Small intestine (tissue), 7 donors: ENCODE measurements at regions not wholly inside any gene's neighbourhood (a gene's known extent, or its start where the extent isn't known, plus 50 kb on each side); places are given as distances from the start of the nearest gene placed in this dataset.

Experiments used
- DNase-seq, 2 donors: peaks; one replicate each; pipeline versions ENCODE4 v3.0.0 to v3.0.0-alpha.2; 2013
- FAIRE-seq: peaks from 2 replicates; lab custom pipeline; 2012; peaks lifted over from hg19 to GRCh38; lab: Jason Lieb, UNC
- H3K27ac ChIP-seq, 3 donors: one replicate each; pipeline ENCODE4 v1.5.1; 2013; ENCODE audit warnings: low read length in 2 of 3, mild to moderate bottlenecking in 2 of 3, control low read depth in 1 of 3, inconsistent platforms in 1 of 3, low read depth in 1 of 3, moderate library complexity in 1 of 3
- H3K27me3 ChIP-seq, 3 donors: one replicate each; pipeline ENCODE4 v1.6.1; 2013; ENCODE audit warnings: low read length in 3 of 3, inconsistent platforms in 1 of 3; ENCODE audit not compliant: control insufficient read depth in 3 of 3, insufficient read depth in 3 of 3
- H3K36me3 ChIP-seq, 3 donors: one replicate each; pipeline ENCODE4 v1.6.1; 2013; ENCODE audit warnings: low read length in 3 of 3, inconsistent platforms in 1 of 3, low read depth in 1 of 3, mild to moderate bottlenecking in 1 of 3, moderate library complexity in 1 of 3; ENCODE audit not compliant: control insufficient read depth in 3 of 3, insufficient read depth in 2 of 3
- H3K4me1 ChIP-seq, 3 donors: one replicate each; pipeline ENCODE4 v1.6.1; 2013; ENCODE audit warnings: low read length in 2 of 3, inconsistent platforms in 1 of 3, low read depth in 1 of 3, mild to moderate bottlenecking in 1 of 3, moderate library complexity in 1 of 3; ENCODE audit not compliant: control insufficient read depth in 3 of 3, insufficient read depth in 2 of 3
- H3K4me3 ChIP-seq, 3 donors: one replicate each; pipeline ENCODE4 v1.5.1; 2013; ENCODE audit warnings: low read length in 3 of 3, control low read depth in 1 of 3, inconsistent platforms in 1 of 3, low read depth in 1 of 3, mild to moderate bottlenecking in 1 of 3, moderate library complexity in 1 of 3
- H3K9me3 ChIP-seq, 2 donors: one replicate each; pipeline ENCODE4 v1.6.1; 2013; ENCODE audit warnings: low read depth in 1 of 2, low read length in 1 of 2; ENCODE audit not compliant: control insufficient read depth in 2 of 2, insufficient read depth in 1 of 2
- WGBS, 3 donors: extraction: QIAGEN DNeasy Blood & Tissue Kit; methylation state at CpG; one replicate each; pipeline ENCODE4 v1.1.7; 2013; 5-methylcytosine and 5-hydroxymethylcytosine counted together
- donor health status: healthy with polysubstance abuse.
- donor health status: control.
- donor health status: control.
- donor health status: Bipolar disorder and iron deficiency.
- donor health status: healthy.

DNA sequence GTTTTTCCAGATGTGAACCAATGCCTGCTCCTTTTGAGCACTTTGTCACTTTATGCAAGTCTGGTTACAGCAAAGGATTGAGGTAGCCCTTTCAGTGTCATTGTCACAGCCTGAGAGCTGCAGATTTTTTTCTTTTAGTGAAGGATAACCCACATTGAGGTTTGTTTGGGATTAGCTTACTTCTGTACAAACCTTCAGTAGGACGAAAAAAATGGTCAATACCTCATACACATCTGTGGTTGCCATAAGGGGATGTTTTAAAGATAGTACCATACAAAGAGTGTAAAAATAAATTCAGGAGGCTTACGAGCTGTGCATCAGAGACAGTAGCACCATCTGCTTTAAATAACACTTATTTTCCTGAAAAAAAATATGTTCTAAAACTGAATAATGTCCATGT, 566.0 kb downstream of the AJAP1 start:
- Histone ChIP-seq H3K27me3 (no peaks in the 10 kb centered on the region), H3K9me3 (no peaks in the 10 kb centered on the region), H3K36me3 (no peaks in the 10 kb centered on the region), H3K4me3 (no peak overlapping the region), H3K4me1 (no peaks in the 10 kb centered on the region), H3K27ac (no peak overlapping the region)
- no peak for DNase-seq
- no peak for FAIRE-seq
- 57 to 59% (median 57%) methylated on average over 2 of the region's 2 CpGs for WGBS, 3 donors

DNA sequence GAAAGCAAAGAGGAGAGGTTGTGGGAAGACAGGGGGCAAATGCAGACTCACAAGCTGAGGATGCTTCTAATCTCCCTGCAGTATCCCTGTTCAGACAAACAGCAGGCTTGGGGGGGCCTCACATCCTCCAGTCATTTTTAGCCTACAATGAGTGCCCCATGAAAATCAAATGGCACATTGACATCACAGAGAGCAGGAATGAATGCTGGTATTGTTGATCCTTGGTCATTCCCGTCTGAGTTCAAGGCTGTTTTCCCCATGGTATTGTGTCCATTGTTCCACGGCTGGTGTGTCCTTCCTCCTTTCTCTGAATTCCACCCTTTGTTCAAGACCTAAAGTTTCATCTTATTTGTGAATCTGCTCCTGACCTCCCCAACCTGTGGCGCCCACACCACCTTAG, 545.6 kb downstream of the AJAP1 start:
- 69 to 82% (median 77%) methylated on average over 3 of the region's 3 CpGs for WGBS, 3 donors
- Histone ChIP-seq H3K9me3 (no peaks in the 10 kb centered on the region), H3K36me3 (no peaks in the 10 kb centered on the region), H3K4me3 (no peak overlapping the region), H3K4me1 (no peaks in the 10 kb centered on the region), H3K27ac (no peak overlapping the region), H3K27me3 (no peaks in the 10 kb centered on the region)
- DNase-seq, result no peak
- FAIRE-seq, result no peak

DNA sequence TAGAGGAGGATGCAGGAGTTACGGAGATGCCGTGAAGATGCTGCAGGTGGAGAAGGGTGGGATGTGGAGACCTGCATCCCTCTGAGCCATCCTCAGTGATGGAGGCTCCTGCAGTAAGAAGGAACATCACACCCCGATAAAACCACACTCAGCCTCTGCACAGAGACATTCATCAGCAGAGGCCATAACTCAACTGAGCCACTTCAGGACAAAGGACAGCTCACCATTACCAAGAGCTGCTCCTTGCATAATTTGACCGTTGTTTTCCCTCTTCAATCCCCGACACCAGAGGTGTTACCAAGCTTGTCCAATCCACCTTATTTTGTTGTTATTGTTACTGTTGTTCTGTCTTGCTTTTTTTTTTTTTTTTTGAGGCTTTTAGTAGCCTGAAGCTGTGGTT, 543.9 kb downstream of the AJAP1 start:
- H3K9me3 ChIP-seq, result no peaks in the 10 kb centered on the region
- H3K4me3 ChIP-seq, result no peak overlapping the region
- DNase-seq (no peak), FAIRE-seq (no peak)
- 61 to 70% (median 68%) methylated on average over 5 of the region's 5 CpGs for WGBS, 3 donors
- no peaks in the 10 kb centered on the region for H3K27me3 ChIP-seq
- no peak overlapping the region for H3K27ac ChIP-seq
- H3K4me1 ChIP-seq, result no peaks in the 10 kb centered on the region
- H3K36me3 ChIP-seq, result no peaks in the 10 kb centered on the region

DNA sequence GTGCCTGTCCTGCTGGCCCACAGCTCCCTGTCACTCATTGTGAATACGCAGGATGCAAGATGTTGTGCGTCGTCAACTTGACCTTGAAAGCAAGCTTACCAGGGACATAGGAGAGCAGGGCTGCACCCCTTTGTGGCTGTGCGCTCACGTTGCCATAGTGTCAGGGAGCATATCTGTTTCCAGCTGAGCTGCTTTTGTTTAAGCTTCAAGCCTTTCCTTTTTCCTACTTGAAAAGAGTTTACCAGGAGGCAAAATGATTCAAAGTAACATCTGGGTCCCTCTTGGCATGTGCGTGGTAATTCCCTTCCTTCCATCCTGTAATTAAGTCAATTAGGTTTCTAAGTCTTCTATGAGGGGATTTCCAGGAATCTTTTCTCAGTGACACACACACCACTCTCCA, 537.1 kb downstream of the AJAP1 start:
- no peak overlapping the region for H3K27ac ChIP-seq
- H3K36me3 ChIP-seq, result no peaks in the 10 kb centered on the region
- WGBS, 3 donors, result 66 to 75% (median 73%) methylated on average over 6 of the region's 6 CpGs
- FAIRE-seq, result no peak
- H3K9me3 ChIP-seq, result no peaks in the 10 kb centered on the region
- H3K4me3 ChIP-seq, result no peak overlapping the region
- H3K27me3 ChIP-seq, result no peaks in the 10 kb centered on the region
- no peak for DNase-seq
- no peaks in the 10 kb centered on the region for H3K4me1 ChIP-seq

DNA sequence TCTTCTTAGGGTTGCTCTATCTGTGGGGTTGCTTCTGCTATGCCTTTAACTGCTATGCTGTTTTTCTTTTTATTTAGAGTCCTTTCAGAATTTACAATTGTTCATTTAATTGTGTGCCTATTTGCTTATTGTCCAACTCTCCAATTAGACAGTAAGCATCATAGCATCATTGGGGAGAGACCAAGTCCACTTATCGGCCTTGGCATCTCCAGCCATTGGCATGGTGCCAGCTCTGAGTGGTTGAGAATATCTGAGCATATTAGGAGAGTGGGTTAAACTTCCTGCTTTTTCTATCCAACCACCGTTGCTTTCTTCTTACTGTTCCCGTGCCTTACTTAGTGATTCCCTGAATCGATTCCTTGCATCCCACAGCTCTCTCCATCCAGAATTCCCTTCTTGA, 535.0 kb downstream of the AJAP1 start:
- Histone ChIP-seq H3K27me3 (no peaks in the 10 kb centered on the region), H3K4me1 (no peaks in the 10 kb centered on the region), H3K9me3 (no peaks in the 10 kb centered on the region), H3K4me3 (no peak overlapping the region), H3K27ac (no peak overlapping the region), H3K36me3 (no peaks in the 10 kb centered on the region)
- 76 to 81% (median 78%) methylated on average over 4 of the region's 4 CpGs for WGBS, 3 donors
- FAIRE-seq (no peak), DNase-seq (no peak)

DNA sequence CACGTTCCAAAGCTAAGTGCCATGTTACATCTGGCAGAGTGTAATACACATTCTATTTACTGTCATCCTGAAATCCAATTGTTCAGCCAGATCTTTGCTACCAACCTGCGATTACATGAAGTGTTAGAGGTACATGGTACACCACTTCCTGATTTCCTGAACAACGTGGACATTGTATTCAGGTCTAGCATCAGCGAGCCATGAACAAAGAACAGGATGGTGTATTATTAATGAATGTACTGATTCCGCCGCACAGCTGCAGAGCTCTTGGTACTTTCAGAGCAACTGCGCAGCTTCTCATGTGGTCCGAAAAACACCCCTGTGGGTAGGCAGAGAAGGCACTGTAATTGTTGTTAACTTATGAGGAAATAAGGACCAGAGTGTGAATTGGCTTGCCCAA, 511.4 kb downstream of the AJAP1 start:
- FAIRE-seq, result no peak
- Histone ChIP-seq H3K4me3 (no peak overlapping the region), H3K9me3 (no peaks in the 10 kb centered on the region), H3K4me1 (no peaks in the 10 kb centered on the region), H3K36me3 (no peaks in the 10 kb centered on the region), H3K27me3 (no peaks in the 10 kb centered on the region), H3K27ac (no peak overlapping the region)
- DNase-seq, result no peak
- WGBS, 3 donors, result 69 to 83% (median 74%) methylated on average over 8 of the region's 8 CpGs

DNA sequence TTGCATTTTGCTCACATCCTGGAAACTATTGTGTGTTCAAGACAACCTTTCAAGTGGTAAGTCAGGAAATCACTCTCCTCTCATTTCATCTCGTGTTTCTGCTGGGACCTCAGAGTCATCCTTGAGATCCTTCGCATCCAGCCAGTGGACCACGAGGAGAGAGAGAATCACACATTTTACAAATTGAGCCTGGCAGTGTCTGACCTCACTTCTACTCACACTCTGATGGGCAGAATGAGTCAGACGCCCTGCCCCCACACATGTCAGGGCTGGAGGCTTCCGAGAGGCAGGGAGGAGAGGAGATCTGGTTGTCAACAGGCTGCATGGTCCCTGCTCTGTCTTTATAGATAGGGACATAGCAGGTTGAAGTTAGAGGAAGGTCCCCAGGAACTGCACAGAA, 509.7 kb downstream of the AJAP1 start:
- Histone ChIP-seq H3K27me3 (no peaks in the 10 kb centered on the region), H3K9me3 (no peaks in the 10 kb centered on the region), H3K4me1 (no peaks in the 10 kb centered on the region), H3K4me3 (no peak overlapping the region), H3K36me3 (no peaks in the 10 kb centered on the region), H3K27ac (no peak overlapping the region)
- 66 to 68% (median 68%) methylated on average over 5 of the region's 5 CpGs for WGBS, 3 donors
- DNase-seq, result no peak
- FAIRE-seq, result no peak

DNA sequence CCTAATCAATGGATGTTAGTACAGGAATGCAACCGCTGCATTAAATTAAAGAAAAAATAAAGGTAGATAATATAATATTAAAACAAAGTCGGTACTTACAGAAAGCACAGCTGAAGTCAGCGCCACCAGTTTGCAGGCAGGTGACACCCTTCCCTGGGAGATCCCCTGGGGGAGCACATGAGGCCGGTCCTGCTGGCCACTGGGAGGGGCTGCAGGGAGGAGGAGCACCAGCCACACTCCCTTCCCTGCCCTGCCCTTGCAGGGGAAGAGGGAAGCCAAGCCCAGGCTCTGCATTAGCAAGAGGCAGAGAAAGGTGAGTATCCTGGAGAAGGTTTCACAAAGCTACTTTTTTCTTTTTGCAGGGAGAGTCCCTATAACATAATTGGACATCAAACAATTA, 507.0 kb downstream of the AJAP1 start:
- Histone ChIP-seq H3K27me3 (peaks cover 0 to 2% (median 0%) of the 10 kb centered on the region in 3 donors), H3K36me3 (no peaks in the 10 kb centered on the region), H3K4me3 (no peak overlapping the region), H3K9me3 (no peaks in the 10 kb centered on the region), H3K4me1 (no peaks in the 10 kb centered on the region), H3K27ac (no peak overlapping the region)
- FAIRE-seq (no peak), DNase-seq (no peak)
- 51 to 53% (median 52%) methylated on average over 4 of the region's 4 CpGs for WGBS, 3 donors

DNA sequence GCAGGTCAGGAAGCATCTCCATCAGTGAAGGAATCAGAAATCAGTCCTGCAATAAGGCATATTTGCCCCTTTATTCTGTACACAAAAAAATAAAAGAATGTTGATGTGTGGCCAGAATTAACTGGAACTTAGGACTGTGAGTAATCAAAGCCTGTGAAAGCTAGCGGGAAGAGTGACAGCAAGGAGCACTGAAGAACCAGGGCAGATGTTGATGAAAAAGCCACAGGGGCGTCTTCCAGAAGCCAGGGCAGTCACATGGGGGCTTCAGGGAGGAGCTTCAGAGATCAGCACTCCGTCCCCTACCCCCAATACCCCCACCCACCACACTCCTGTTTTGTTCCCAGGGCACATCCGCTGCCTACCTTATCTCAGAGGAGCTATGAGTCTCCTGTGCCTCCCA, 502.8 kb downstream of the AJAP1 start:
- DNase-seq, result no peak
- no peak for FAIRE-seq
- no peaks in the 10 kb centered on the region for H3K36me3 ChIP-seq
- no peak overlapping the region for H3K27ac ChIP-seq
- H3K4me1 ChIP-seq, result no peaks in the 10 kb centered on the region
- H3K9me3 ChIP-seq, result peaks cover 0 to 5% of the 10 kb centered on the region in 2 donors
- H3K4me3 ChIP-seq, result no peak overlapping the region
- H3K27me3 ChIP-seq, result peaks cover 0 to 4% (median 0%) of the 10 kb centered on the region in 3 donors
- WGBS, 3 donors, result 46 to 64% (median 48%) methylated on average over 4 of the region's 4 CpGs
